ENCODE measurements at regions not wholly inside any gene's neighbourhood (a gene's known extent, or its start where the extent isn't known, plus 50 kb on each side); places are given as distances from the start of the nearest gene placed in this dataset.

DNA sequence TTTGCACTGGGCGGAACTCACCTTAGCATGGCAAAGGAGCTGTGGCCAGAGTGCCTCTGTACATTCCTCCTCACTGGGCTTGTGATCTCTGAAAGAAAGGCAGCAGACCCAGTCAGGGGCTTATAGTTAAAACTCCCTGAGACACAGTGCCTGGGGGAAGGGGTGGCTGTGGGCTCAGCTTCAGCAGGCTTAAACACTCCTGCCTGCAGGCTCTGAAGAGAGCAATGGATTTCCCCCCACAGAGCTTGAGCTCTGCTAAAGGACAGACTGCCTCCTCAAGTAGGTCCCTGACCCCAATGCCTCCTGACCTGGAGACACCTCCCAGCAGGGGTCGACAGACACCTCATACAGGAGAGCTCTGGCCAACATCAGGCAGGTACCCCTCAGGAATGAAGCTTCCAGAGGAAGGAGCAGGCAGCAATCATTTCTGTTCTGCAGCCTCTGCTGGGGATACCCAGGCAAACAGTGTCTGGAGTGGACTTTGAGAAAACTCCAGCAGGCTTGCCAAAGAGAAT is 327.5 kb upstream of the SLC16A7 start:
- TF ChIP-seq CEBPB (IDR thresholded peaks at IDR 0.05) = no peak
- no peak for TF ChIP-seq HOXA7 (CRISPR knock-in tag; IDR thresholded peaks at IDR 0.05)
- no peak for TF ChIP-seq NPAS2 (CRISPR knock-in tag; IDR thresholded peaks at IDR 0.05; ENCODE audit: borderline replicate concordance)
- TF ChIP-seq, protein P1, sequence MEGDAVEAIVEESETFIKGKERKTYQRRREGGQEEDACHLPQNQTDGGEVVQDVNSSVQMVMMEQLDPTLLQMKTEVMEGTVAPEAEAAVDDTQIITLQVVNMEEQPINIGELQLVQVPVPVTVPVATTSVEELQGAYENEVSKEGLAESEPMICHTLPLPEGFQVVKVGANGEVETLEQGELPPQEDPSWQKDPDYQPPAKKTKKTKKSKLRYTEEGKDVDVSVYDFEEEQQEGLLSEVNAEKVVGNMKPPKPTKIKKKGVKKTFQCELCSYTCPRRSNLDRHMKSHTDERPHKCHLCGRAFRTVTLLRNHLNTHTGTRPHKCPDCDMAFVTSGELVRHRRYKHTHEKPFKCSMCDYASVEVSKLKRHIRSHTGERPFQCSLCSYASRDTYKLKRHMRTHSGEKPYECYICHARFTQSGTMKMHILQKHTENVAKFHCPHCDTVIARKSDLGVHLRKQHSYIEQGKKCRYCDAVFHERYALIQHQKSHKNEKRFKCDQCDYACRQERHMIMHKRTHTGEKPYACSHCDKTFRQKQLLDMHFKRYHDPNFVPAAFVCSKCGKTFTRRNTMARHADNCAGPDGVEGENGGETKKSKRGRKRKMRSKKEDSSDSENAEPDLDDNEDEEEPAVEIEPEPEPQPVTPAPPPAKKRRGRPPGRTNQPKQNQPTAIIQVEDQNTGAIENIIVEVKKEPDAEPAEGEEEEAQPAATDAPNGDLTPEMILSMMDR (IDR thresholded peaks at IDR 0.05) = no peak
- TF ChIP-seq HDAC2 (IDR thresholded peaks at IDR 0.05) = no peak
- no peak for TF ChIP-seq EP300 (IDR thresholded peaks at IDR 0.05)
- TF ChIP-seq RNF2 (IDR thresholded peaks at IDR 0.05; ENCODE audit: borderline replicate concordance, low read depth) = no peak
- TF ChIP-seq, protein P2, sequence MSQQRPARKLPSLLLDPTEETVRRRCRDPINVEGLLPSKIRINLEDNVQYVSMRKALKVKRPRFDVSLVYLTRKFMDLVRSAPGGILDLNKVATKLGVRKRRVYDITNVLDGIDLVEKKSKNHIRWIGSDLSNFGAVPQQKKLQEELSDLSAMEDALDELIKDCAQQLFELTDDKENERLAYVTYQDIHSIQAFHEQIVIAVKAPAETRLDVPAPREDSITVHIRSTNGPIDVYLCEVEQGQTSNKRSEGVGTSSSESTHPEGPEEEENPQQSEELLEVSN (IDR thresholded peaks at IDR 0.05; ENCODE audit: borderline replicate concordance, low read depth) = no peak
- no peak for TF ChIP-seq POLR2A (IDR thresholded peaks at IDR 0.05; ENCODE audit: low read length)
- TF ChIP-seq MYC (IDR thresholded peaks at IDR 0.05; ENCODE audit: borderline replicate concordance, low read length) = no peak
- TF ChIP-seq RAD21 (conservative IDR thresholded peaks at IDR 0.05 in 1 of 2, IDR thresholded peaks at IDR 0.05 in 1 of 2) = no peak

Data from A549 (cell line).